ENCODE measurements at regions not wholly inside any gene's neighbourhood (a gene's known extent, or its start where the extent isn't known, plus 50 kb on each side); places are given as distances from the start of the nearest gene placed in this dataset.

DNA sequence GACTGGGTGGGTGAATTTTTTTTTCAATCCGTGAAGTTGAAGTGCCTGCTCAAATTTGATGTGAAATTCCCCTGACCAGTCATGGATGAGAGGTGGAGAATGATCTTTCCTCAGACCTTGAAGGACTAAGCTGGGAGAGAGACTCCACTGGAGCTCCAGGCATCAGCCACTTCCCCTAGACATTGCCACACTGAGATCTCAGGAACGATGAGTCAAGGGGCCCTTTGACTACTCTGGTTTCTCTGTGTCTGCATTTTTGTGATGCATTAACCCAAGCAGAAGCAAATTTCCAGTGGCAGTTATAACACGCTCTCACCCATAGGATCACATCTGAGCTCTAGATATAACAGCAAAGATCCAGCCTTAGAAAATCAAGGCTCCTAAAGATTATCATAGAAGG, 171.2 kb upstream of the KIF2A start:
- Histone ChIP-seq H3K36me3 (ENCODE audit: insufficient read depth, insufficient read length, low read length) (no peaks in the 10 kb centered on the region), H3K4me1 (ENCODE audit: insufficient read depth, insufficient read length) (peaks cover 2% of the 10 kb centered on the region), H3K9ac (ENCODE audit: insufficient read length, low read depth) (no peak overlapping the region), H3K27me3 (ENCODE audit: insufficient read depth, insufficient read length) (no peaks in the 10 kb centered on the region), H3K4me3 (ENCODE audit: insufficient read length, low read depth) (no peak overlapping the region), H3K9me3 (ENCODE audit: insufficient read depth, low read length) (no peaks in the 10 kb centered on the region; the same call in 1 of the 2 replicates)
- DNase-seq (ENCODE audit: low read depth, low spot score) = no peak
- TF ChIP-seq YY1 (IDR thresholded peaks at IDR 0.05; ENCODE audit: insufficient read depth, insufficient read length) = no peak
- TF ChIP-seq ZNF274 (IDR thresholded peaks at IDR 0.05; ENCODE audit: low read depth, low read length) = no peak
- no peak for TF ChIP-seq SUZ12 (IDR thresholded peaks at IDR 0.05; ENCODE audit: extremely low read depth, insufficient read depth, insufficient read length)

DNA sequence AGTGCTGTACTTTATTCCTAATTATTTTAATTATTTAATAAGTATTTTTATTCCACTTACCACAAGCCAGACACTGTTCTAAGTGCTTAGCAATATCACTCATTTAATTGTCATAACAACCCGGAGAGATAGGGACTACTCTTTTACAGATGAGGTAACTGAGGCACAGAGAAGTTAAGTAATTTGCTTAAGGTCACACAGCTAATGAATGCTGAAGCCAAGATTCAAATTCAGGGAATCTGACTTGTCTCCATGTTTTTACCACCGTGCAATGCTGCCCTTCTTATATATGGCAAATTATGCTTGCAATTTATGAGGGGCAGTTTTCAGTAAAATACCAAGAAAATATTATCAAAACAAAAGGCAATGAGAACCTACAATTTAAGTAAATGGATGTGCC, 168.4 kb upstream of the KIF2A start:
- H3K9me3 ChIP-seq (ENCODE audit: insufficient read depth, low read length) = no peaks in the 10 kb centered on the region; the same call in 1 of the 2 replicates
- DNase-seq (ENCODE audit: low read depth, low spot score) = no peak
- H3K4me3 ChIP-seq (ENCODE audit: insufficient read length, low read depth) = no peak overlapping the region
- no peaks in the 10 kb centered on the region for H3K36me3 ChIP-seq (ENCODE audit: insufficient read depth, insufficient read length, low read length)
- TF ChIP-seq SUZ12 (IDR thresholded peaks at IDR 0.05; ENCODE audit: extremely low read depth, insufficient read depth, insufficient read length) = no peak
- TF ChIP-seq YY1 (IDR thresholded peaks at IDR 0.05; ENCODE audit: insufficient read depth, insufficient read length) = no peak
- no peak for TF ChIP-seq ZNF274 (IDR thresholded peaks at IDR 0.05; ENCODE audit: low read depth, low read length)
- no peaks in the 10 kb centered on the region for H3K27me3 ChIP-seq (ENCODE audit: insufficient read depth, insufficient read length)
- peaks cover 2% of the 10 kb centered on the region for H3K4me1 ChIP-seq (ENCODE audit: insufficient read depth, insufficient read length)
- no peak overlapping the region for H3K9ac ChIP-seq (ENCODE audit: insufficient read length, low read depth)

DNA sequence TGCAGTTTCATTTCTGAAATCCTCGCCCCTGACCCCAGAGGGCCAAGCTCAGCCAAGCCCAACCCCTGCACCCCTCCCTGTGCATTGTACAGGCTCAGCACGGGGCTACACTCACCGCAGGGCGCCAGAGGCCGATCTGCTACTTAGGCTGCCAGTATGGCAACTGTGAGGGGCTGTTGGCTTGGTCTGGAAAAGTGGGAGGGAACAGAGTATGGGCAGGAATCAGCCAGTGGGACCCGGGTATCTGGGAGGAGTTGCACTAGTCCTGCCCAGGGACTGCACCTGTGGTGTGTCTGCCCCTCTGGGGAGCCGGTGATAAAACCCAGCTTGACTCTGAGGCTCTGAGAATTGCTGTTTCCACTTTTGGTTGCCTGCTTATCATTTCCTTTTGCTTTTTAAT, 167.4 kb upstream of the KIF2A start:
- Histone ChIP-seq H3K27me3 (ENCODE audit: insufficient read depth, insufficient read length) (no peaks in the 10 kb centered on the region), H3K9ac (ENCODE audit: insufficient read length, low read depth) (no peak overlapping the region), H3K4me1 (ENCODE audit: insufficient read depth, insufficient read length) (peaks cover 2% of the 10 kb centered on the region), H3K9me3 (ENCODE audit: insufficient read depth, low read length) (no peaks in the 10 kb centered on the region), H3K36me3 (ENCODE audit: insufficient read depth, insufficient read length, low read length) (no peaks in the 10 kb centered on the region), H3K4me3 (ENCODE audit: insufficient read length, low read depth) (no peak overlapping the region)
- TF ChIP-seq ZNF274 (IDR thresholded peaks at IDR 0.05; ENCODE audit: low read depth, low read length) = no peak
- no peak for TF ChIP-seq YY1 (IDR thresholded peaks at IDR 0.05; ENCODE audit: insufficient read depth, insufficient read length)
- TF ChIP-seq SUZ12 (IDR thresholded peaks at IDR 0.05; ENCODE audit: extremely low read depth, insufficient read depth, insufficient read length) = no peak
- DNase-seq (ENCODE audit: low read depth, low spot score) = no peak

DNA sequence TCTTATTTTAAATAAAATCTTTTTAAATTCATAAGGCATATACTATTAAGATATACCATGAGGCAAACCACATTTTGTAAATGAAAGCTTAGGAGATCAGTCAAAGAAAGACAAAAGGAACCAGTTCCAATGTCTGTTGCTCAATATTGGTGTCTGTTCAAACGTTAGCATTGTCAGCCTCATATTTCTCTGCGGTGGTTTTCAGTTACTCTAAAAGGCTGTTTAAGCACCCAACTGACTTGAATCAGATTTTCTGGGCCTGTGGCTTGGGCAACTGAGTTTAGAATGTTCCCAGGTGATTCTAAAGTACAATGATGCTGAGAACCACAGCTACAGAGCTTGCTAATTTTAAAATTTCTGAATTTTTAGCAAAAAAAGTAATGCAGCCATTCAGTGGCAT, 166.3 kb upstream of the KIF2A start:
- Histone ChIP-seq H3K36me3 (ENCODE audit: insufficient read depth, insufficient read length, low read length) (no peaks in the 10 kb centered on the region), H3K9me3 (ENCODE audit: insufficient read depth, low read length) (no peaks in the 10 kb centered on the region), H3K4me3 (ENCODE audit: insufficient read length, low read depth) (no peak overlapping the region), H3K27me3 (ENCODE audit: insufficient read depth, insufficient read length) (no peaks in the 10 kb centered on the region), H3K4me1 (ENCODE audit: insufficient read depth, insufficient read length) (peaks cover 5% of the 10 kb centered on the region), H3K9ac (ENCODE audit: insufficient read length, low read depth) (no peak overlapping the region)
- no peak for TF ChIP-seq SUZ12 (IDR thresholded peaks at IDR 0.05; ENCODE audit: extremely low read depth, insufficient read depth, insufficient read length)
- TF ChIP-seq YY1 (IDR thresholded peaks at IDR 0.05; ENCODE audit: insufficient read depth, insufficient read length) = no peak
- no peak for TF ChIP-seq ZNF274 (IDR thresholded peaks at IDR 0.05; ENCODE audit: low read depth, low read length)
- DNase-seq (ENCODE audit: low read depth, low spot score) = no peak

DNA sequence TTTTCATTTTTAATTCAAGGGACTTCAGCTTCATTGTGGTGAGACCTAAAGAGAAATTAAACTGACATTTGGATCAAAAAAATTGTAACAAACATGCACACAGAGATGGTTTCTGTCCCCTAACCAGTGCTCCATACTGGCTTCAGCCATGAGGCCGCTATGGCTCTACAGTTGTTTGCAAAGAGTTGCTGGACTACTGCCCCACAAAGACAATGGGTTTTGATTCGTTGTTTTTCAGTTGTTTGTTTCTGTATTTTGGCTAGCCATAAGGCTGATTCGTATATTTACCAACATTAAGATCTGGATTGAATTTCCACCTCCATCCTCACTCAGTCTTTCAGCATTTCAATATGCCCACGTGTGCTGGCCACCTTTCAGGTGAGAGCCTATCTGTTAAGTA, 163.7 kb upstream of the KIF2A start:
- Histone ChIP-seq H3K4me1 (ENCODE audit: insufficient read depth, insufficient read length) (peaks cover 5% of the 10 kb centered on the region), H3K4me3 (ENCODE audit: insufficient read length, low read depth) (no peak overlapping the region), H3K27me3 (ENCODE audit: insufficient read depth, insufficient read length) (no peaks in the 10 kb centered on the region), H3K9me3 (ENCODE audit: insufficient read depth, low read length) (no peaks in the 10 kb centered on the region), H3K9ac (ENCODE audit: insufficient read length, low read depth) (no peak overlapping the region), H3K36me3 (ENCODE audit: insufficient read depth, insufficient read length, low read length) (no peaks in the 10 kb centered on the region)
- TF ChIP-seq ZNF274 (IDR thresholded peaks at IDR 0.05; ENCODE audit: low read depth, low read length) (no peak), YY1 (IDR thresholded peaks at IDR 0.05; ENCODE audit: insufficient read depth, insufficient read length) (no peak)
- no peak for DNase-seq (ENCODE audit: low read depth, low spot score)

DNA sequence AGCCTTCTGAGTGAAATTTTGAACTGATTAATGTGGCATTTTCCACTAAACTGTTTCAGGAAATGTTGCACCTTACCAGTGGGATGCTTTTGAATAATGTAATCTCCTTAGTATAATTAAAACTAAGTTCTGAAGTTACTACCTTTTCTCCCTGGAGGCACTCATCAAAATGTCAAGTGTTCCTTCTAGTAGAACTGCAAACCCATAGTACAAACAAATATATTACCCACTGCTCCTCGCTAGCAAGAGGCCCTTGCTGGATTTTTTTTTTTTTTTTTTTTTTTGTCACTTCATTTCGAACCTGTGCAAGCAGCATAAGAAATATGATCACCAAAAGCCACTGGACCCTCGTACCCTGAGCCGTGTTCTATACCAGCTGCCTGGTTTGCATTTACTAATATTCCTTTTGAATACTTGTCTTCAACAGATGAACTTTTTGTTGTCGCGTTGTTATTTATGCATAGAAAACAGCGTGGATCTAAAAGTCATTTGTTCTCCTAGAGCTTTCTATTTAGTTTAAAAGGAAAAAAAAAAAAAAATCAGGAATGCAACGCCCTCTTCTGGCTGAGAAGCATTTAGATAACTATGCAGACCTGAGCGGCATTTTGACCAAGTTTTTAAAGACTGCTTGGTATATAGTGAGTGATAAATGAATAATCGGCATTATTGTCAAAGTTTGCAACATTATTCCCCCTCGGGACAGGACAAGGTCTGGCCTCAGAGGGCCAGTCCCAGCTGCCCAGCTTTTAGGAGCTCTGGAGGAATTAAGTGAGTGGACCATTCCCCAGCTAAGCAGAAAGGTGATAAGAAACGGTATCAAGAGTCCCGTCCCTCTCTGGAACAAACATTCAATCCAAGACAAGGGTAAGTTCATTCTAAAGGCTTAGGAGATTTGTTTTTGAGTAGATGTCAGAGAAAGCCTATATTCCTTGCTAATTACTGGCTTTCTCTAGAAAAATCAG, 162.5 kb upstream of the KIF2A start:
- DNase-seq (ENCODE audit: low read depth, low spot score) = peak; percentile 8

DNA sequence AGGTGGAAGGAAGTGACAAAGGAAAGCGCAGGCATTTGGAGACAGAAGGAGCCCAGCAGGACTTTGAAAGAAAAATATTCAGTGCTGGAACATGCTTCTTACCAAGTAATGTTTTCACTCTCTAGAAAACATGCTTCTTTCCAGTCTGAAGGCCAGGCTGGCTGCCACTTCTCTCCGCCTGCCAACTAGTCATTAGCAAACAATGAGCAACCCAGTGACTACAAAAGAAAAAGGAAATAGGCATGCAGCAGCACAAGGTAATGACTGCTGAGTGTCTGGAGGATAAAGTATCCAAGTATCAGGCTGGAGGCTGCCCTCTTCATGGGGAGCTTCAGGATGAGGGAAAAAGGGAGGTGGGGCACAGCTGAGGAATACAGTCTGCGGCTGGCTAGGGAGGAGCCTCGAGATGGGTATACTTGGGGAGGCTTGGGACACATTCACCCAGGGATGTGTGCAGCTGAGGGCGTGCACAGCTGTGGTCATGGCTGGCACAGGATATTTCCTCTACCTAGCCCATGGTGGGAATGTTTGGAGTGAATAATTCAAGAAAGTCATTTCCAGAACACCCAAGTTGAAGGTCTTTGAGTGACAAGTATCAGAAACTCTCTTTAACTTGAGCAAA, 161.5 kb upstream of the KIF2A start:
- Histone ChIP-seq H3K4me3 (ENCODE audit: insufficient read length, low read depth) (no peak overlapping the region), H3K36me3 (ENCODE audit: insufficient read depth, insufficient read length, low read length) (no peaks in the 10 kb centered on the region), H3K27me3 (ENCODE audit: insufficient read depth, insufficient read length) (no peaks in the 10 kb centered on the region), H3K4me1 (ENCODE audit: insufficient read depth, insufficient read length) (peaks cover 3% of the 10 kb centered on the region), H3K9me3 (ENCODE audit: insufficient read depth, low read length) (no peaks in the 10 kb centered on the region), H3K9ac (ENCODE audit: insufficient read length, low read depth) (no peak overlapping the region)
- TF ChIP-seq ZNF274 (IDR thresholded peaks at IDR 0.05; ENCODE audit: low read depth, low read length) (no peak), SUZ12 (IDR thresholded peaks at IDR 0.05; ENCODE audit: extremely low read depth, insufficient read depth, insufficient read length) (no peak), YY1 (IDR thresholded peaks at IDR 0.05; ENCODE audit: insufficient read depth, insufficient read length) (no peak)
- no peak for DNase-seq (ENCODE audit: low read depth, low spot score)

More for the DNA sequence above, 162.5 kb upstream of the KIF2A start:
- no peak for TF ChIP-seq YY1 (IDR thresholded peaks at IDR 0.05; ENCODE audit: insufficient read depth, insufficient read length)
- TF ChIP-seq SUZ12 (IDR thresholded peaks at IDR 0.05; ENCODE audit: extremely low read depth, insufficient read depth, insufficient read length) = no peak
- Histone ChIP-seq H3K9ac (ENCODE audit: insufficient read length, low read depth) (no peak overlapping the region), H3K4me1 (ENCODE audit: insufficient read depth, insufficient read length) (peaks cover 5% of the 10 kb centered on the region), H3K4me3 (ENCODE audit: insufficient read length, low read depth) (no peak overlapping the region), H3K9me3 (ENCODE audit: insufficient read depth, low read length) (no peaks in the 10 kb centered on the region), H3K27me3 (ENCODE audit: insufficient read depth, insufficient read length) (no peaks in the 10 kb centered on the region), H3K36me3 (ENCODE audit: insufficient read depth, insufficient read length, low read length) (no peaks in the 10 kb centered on the region)

All from NT2/D1 (cell line).